ENCODE measurements at regions not wholly inside any gene's neighbourhood (a gene's known extent, or its start where the extent isn't known, plus 50 kb on each side); places are given as distances from the start of the nearest gene placed in this dataset.
"Not testable (repeated sequence)": the region's sequence is repeated elsewhere in the genome, so short reads cannot be mapped to it uniquely, and the experiment has no call there.

DNA sequence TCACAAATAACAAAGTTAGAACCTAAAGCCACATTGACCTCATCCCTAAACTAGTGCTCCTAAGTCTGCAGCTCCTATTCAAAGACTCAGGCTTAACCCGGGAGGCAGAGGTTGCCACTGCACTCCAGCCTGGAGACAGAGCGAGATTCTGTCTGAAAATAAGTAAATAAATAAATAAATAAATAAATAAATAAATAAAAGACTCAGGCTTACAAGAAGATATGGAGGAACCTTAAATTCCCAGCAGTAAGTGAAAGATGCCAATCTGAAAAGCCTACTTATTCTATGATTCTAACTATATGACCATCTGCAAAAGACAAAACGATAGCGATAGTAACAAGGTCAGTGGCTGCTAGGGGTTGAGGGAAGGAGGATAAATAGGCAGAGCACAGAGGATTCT lies 101.7 kb downstream of the DDX1 start:
- Mint-ChIP-seq H3K9me3 (ENCODE audit: insufficient read depth) (no peaks in the 10 kb centered on the region), H3K27me3 (ENCODE audit: low read depth) (peaks cover 3% of the 10 kb centered on the region), H3K4me3 (no peak overlapping the region), H3K27ac (no peak overlapping the region), H3K4me1 (ENCODE audit: low read depth) (no peaks in the 10 kb centered on the region), H3K36me3 (ENCODE audit: low read depth) (no peaks in the 10 kb centered on the region)
- ATAC-seq, result no peak
- ChIA-PET CTCF (no interaction called here), POLR2A (no interaction called here)
- no peak for DNase-seq

DNA sequence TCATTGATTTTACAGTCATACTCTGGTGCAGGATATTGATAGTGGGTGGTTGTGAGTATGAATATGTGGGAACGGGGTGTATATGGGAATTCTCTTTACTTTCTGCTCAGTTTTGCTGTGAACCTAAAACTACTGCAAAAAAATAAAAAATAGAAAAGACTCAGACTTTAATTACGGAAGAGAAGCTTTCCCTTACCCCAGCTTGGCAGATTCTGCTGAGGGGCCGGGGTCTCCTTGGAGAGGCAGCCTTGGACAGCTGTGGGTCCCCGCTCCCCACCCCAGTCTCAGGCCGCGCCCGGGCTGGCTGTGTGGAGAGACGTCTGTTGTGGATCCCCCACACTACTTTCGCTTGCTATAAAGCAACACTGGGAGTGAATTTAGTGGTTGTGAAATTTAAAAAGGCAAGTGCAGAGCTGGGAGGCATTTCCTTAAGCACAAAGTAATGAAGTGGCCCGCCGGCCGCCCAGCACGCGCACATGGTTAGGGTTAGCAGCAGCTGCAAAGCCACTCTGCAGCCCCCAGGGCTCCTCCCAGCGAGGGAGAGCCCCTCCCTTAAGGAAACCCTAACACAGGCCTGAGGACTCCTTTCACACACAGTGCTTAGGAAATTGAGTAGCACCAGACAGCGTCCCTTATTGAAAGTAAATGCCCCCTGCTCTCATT lies 102.4 kb downstream of the DDX1 start:
- ATAC-seq (no peak), DNase-seq (no peak)
- Mint-ChIP-seq H3K27me3 (ENCODE audit: low read depth) (peaks cover 3% of the 10 kb centered on the region), H3K4me3 (no peak overlapping the region), H3K36me3 (ENCODE audit: low read depth) (no peaks in the 10 kb centered on the region), H3K27ac (no peak overlapping the region), H3K9me3 (ENCODE audit: insufficient read depth) (no peaks in the 10 kb centered on the region), H3K4me1 (ENCODE audit: low read depth) (no peaks in the 10 kb centered on the region)
- ChIA-PET POLR2A (no interaction called here), CTCF (no interaction called here)

DNA sequence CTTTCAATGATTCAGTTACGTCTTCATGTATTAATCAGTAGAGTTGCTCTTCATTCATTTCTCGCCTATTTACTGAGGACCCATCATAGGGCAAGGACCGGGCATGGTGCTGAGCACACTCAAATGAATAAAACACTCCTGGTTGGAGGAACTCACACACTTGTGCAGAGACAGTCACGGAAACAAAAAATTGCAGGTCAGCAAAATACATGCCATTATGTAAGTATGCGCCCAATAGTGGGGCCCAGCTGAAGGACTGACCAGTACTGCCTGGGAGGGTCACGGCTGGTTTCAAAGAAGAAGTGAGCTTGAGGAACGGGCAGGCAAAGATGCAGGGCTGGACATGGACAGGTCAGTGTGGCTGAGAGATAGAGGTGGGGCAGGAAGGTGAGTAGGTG lies 102.9 kb downstream of the DDX1 start:
- POLR2A ChIA-PET, result no interaction called here
- H3K36me3 Mint-ChIP-seq (ENCODE audit: low read depth), result no peaks in the 10 kb centered on the region
- CTCF ChIA-PET, result no interaction called here

GRCh38 chr2:15695582-15696330 lies 104.1 kb downstream of the DDX1 start:
- no peaks in the 10 kb centered on the region for H3K36me3 Mint-ChIP-seq (ENCODE audit: low read depth)
- H3K9me3 Mint-ChIP-seq (ENCODE audit: insufficient read depth), result no peaks in the 10 kb centered on the region
- H3K4me3 Mint-ChIP-seq, result no peak overlapping the region
- no peak overlapping the region for H3K27ac Mint-ChIP-seq
- DNase-seq, result no peak
- ChIA-PET POLR2A (no interaction called here), CTCF (no interaction called here)
- ATAC-seq, result no peak
- H3K27me3 Mint-ChIP-seq (ENCODE audit: low read depth), result no peaks in the 10 kb centered on the region
- H3K4me1 Mint-ChIP-seq (ENCODE audit: low read depth), result no peaks in the 10 kb centered on the region

More for the DNA sequence above, 102.9 kb downstream of the DDX1 start:
- H3K4me1 Mint-ChIP-seq (ENCODE audit: low read depth), result no peaks in the 10 kb centered on the region
- H3K27ac Mint-ChIP-seq, result no peak overlapping the region
- ATAC-seq (no peak), DNase-seq (no peak)
- no peaks in the 10 kb centered on the region for H3K9me3 Mint-ChIP-seq (ENCODE audit: insufficient read depth)
- peaks cover 1% of the 10 kb centered on the region for H3K27me3 Mint-ChIP-seq (ENCODE audit: low read depth)
- no peak overlapping the region for H3K4me3 Mint-ChIP-seq

DNA sequence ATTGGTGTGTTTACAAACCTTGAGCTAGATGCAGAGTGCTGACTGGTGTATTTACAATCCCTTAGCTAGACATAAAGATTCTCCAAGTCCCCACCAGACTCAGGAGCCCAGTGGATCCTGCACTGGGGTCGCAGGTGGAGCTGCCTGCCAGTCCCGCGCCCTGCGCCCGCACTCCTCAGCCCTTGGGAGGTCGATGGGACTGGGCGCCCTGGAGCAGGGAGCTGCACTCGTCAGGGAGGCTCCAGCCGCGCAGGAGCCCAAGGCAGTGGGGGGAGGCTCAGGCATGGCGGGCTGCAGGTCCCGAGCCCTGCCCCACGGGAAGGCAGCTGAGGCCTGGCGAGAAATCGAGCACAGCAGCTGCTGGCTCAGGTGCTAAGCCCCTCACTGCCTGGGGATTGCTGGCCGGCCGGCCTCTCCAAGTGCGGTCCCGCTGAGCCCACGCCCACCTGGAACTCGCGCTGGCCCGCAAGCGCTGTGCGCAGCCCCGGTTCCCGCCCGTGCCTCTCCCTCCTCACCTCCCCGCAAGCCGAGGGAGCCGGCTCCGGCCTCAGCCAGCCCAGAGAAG lies 105.0 kb downstream of the DDX1 start:
- CTCF ChIA-PET; DNase-seq; H3K4me1 Mint-ChIP-seq (ENCODE audit: low read depth); H3K36me3 Mint-ChIP-seq (ENCODE audit: low read depth); H3K27ac Mint-ChIP-seq; POLR2A ChIA-PET; H3K27me3 Mint-ChIP-seq (ENCODE audit: low read depth); H3K4me3 Mint-ChIP-seq; H3K9me3 Mint-ChIP-seq (ENCODE audit: insufficient read depth); ATAC-seq: not testable (repeated sequence)

- Mint-ChIP-seq H3K27ac (no peak overlapping the region), H3K36me3 (ENCODE audit: low read depth) (no peaks in the 10 kb centered on the region), H3K4me1 (ENCODE audit: low read depth) (no peaks in the 10 kb centered on the region), H3K9me3 (ENCODE audit: insufficient read depth) (no peaks in the 10 kb centered on the region), H3K27me3 (ENCODE audit: low read depth) (no peaks in the 10 kb centered on the region), H3K4me3 (no peak overlapping the region)
- ChIA-PET POLR2A (no interaction called here), CTCF (no interaction called here)
- no peak for ATAC-seq
- no peak for DNase-seq
Measured at GRCh38 chr2:15700131-15700530, 108.5 kb downstream of the DDX1 start.

DNA sequence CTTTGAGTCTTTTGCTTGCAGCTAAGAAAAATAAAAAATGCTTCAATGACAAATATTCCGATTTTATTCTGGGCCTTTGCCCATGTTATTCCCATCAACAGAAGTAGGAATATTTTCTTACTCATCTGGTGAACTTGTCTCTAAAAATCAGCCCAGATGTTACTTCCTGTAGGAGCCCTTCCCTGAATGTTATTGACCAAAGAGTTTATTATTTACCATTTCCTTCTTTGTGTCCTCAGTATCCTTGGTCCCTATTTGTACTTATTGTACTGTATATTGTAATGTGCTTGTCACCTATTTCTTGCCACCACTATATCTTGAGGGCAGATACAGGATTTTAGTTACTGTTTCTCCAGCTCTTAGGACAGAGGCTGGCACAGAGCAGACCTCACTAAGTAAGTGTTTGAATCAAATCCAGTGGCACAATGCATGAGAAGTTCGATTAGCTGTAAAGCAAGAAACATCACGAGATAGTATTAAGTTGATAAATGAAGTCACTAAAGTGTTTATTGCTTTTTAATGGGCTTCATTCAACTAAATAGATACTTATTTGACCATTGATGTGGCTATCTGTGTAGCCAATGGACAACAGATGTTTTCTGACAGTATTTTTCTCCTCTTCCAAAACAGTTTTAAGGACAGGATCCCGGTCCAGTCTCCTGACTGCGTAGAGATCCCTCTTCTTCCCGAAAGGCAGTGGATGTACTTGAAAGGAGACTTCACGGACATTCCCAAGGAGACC lies 109.1 kb downstream of the DDX1 start:
- ATAC-seq (no peak), DNase-seq (no peak)
- CTCF ChIA-PET, result no interaction called here
- no peaks in the 10 kb centered on the region for H3K4me1 Mint-ChIP-seq (ENCODE audit: low read depth)
- H3K9me3 Mint-ChIP-seq (ENCODE audit: insufficient read depth), result no peaks in the 10 kb centered on the region
- POLR2A ChIA-PET, result no interaction called here
- H3K27me3 Mint-ChIP-seq (ENCODE audit: low read depth), result no peaks in the 10 kb centered on the region
- no peak overlapping the region for H3K27ac Mint-ChIP-seq
- H3K36me3 Mint-ChIP-seq (ENCODE audit: low read depth), result no peaks in the 10 kb centered on the region
- no peak overlapping the region for H3K4me3 Mint-ChIP-seq

DNA sequence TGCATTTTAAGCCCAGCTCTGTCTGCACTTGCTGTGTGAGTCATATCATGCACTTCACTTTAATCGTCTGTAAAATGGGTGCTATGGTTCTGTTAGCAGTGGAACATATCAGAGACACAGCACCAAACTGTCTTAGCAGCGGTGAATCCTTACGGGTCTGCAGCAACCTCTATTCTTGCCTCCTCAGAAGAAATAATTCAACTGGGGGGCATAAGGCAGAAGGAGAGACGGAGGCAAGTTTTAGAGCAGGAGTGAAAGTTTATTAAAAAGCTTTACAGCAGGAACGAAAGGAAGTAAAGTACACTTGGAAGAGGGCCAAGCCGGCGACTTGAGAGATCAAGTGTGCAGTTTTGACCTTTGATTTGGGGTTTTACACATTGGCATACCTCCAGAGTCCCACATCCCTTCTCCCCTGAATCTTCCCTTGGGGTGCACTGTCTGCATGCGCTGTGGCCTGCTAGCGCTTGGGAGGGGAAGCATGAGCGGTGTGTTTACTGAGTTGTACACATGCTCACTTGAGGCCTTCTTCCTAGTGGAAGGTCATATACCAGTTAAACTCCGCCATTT lies 109.8 kb downstream of the DDX1 start:
- ATAC-seq, result no peak
- Mint-ChIP-seq H3K27ac (no peak overlapping the region), H3K4me1 (ENCODE audit: low read depth) (no peaks in the 10 kb centered on the region), H3K36me3 (ENCODE audit: low read depth) (no peaks in the 10 kb centered on the region), H3K4me3 (no peak overlapping the region), H3K9me3 (ENCODE audit: insufficient read depth) (no peaks in the 10 kb centered on the region), H3K27me3 (ENCODE audit: low read depth) (no peaks in the 10 kb centered on the region)
- ChIA-PET POLR2A (no interaction called here), CTCF (no interaction called here)
- DNase-seq, result no peak

DNA sequence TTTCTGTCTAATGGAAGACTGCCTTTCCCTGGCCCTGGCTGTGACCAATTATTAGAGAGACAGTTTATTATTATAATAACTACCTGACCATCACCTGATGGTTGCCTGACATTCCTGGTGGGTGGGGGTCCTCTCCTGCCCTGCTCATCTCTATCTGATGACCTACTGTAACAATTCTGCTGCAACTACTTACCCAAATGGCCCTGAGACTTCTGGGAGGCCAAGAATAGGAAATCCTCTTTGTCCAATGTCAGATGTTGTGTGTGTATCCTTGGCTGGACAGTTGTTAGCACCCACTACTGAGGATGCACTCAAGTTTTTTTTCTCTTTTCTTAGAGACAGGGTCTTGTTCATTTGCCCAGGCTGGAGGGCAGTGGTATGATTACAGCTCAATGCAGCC lies 110.3 kb downstream of the DDX1 start:
- no peak for ATAC-seq
- CTCF ChIA-PET, result no interaction called here

GRCh38 chr2:15702452-15702851 lies 110.8 kb downstream of the DDX1 start:
- no peaks in the 10 kb centered on the region for H3K36me3 Mint-ChIP-seq (ENCODE audit: low read depth)
- no peaks in the 10 kb centered on the region for H3K9me3 Mint-ChIP-seq (ENCODE audit: insufficient read depth)
- CTCF ChIA-PET, result no interaction called here
- POLR2A ChIA-PET, result no interaction called here
- no peak overlapping the region for H3K4me3 Mint-ChIP-seq
- no peaks in the 10 kb centered on the region for H3K4me1 Mint-ChIP-seq (ENCODE audit: low read depth)
- no peak overlapping the region for H3K27ac Mint-ChIP-seq
- no peaks in the 10 kb centered on the region for H3K27me3 Mint-ChIP-seq (ENCODE audit: low read depth)
- no peak for ATAC-seq
- DNase-seq, result no peak

More for the DNA sequence above, 110.3 kb downstream of the DDX1 start:
- no peak for DNase-seq
- no peak overlapping the region for H3K27ac Mint-ChIP-seq
- no peak overlapping the region for H3K4me3 Mint-ChIP-seq
- H3K9me3 Mint-ChIP-seq (ENCODE audit: insufficient read depth), result no peaks in the 10 kb centered on the region
- no peaks in the 10 kb centered on the region for H3K27me3 Mint-ChIP-seq (ENCODE audit: low read depth)
- POLR2A ChIA-PET, result no interaction called here
- no peaks in the 10 kb centered on the region for H3K4me1 Mint-ChIP-seq (ENCODE audit: low read depth)
- H3K36me3 Mint-ChIP-seq (ENCODE audit: low read depth), result no peaks in the 10 kb centered on the region

GRCh38 chr2:15703365-15703869 lies 111.7 kb downstream of the DDX1 start:
- Mint-ChIP-seq H3K27me3 (ENCODE audit: low read depth) (no peaks in the 10 kb centered on the region), H3K4me1 (ENCODE audit: low read depth) (no peaks in the 10 kb centered on the region), H3K27ac (no peak overlapping the region), H3K4me3 (no peak overlapping the region), H3K9me3 (ENCODE audit: insufficient read depth) (no peaks in the 10 kb centered on the region), H3K36me3 (ENCODE audit: low read depth) (no peaks in the 10 kb centered on the region)
- no peak for DNase-seq
- ChIA-PET CTCF (no interaction called here), POLR2A (interaction anchor here (0.7 kb wide), 1 partner anchor 75 kb away, joined by 5 read pairs; no protein-coding TSS in a partner anchor)
- no peak for ATAC-seq
